HepG2 (cell line): ENCODE measurements at regions not wholly inside any gene's neighbourhood (a gene's known extent, or its start where the extent isn't known, plus 50 kb on each side); places are given as distances from the start of the nearest gene placed in this dataset.

ENCODE experiments used
- ATAC-seq: fragments of 200-7000 bp; cut with Tn5 transposase; 3 replicates; pipeline ENCODE4 v1.9.1; 2020; ENCODE audit warnings: mild to moderate bottlenecking, moderate library complexity
- BruUV-seq: library from RNA; stranded (reverse); fragments of 400-500 nt; replicated peaks from 2 replicates; lab custom pipeline; 2021; lab: Mats Ljungman, UMichigan
- CTCF ChIA-PET: fragments of 300-600 bp; formaldehyde crosslinking; extraction: SDS; loops from one replicate; lab custom pipeline; 2021; ENCODE audit warnings: low total read pairs, inconsistent platforms, low intra/inter-chr PET ratio; lab: Yijun Ruan, JAX
- POLR2A ChIA-PET: fragments of 350-600 bp; sonication (Branson Sonifier 250); formaldehyde crosslinking; loops from one replicate; lab custom pipeline; 2020; ENCODE audit warnings: antibody characterized with exemption, inconsistent platforms; lab: Yijun Ruan, JAX
- DNase-seq: peaks from one replicate; pipeline ENCODE4 v3.0.0-alpha.2; 2015; ENCODE audit warnings: low spot score
- FAIRE-seq: peaks from 3 replicates; lab custom pipeline; 2011; peaks lifted over from hg19 to GRCh38; lab: Jason Lieb, UNC
- H2AFZ ChIP-seq: one replicate; pipeline ENCODE4 v1.6.1; 2011; ENCODE audit warnings: low read length, inconsistent platforms
- H3K27ac ChIP-seq: fragments of 300-600 bp; 3 replicates; pipeline ENCODE4 v1.8.0; 2011; ENCODE audit warnings: mixed run types, mild to moderate bottlenecking, mixed read lengths, low read length, inconsistent platforms; ENCODE audit not compliant: insufficient read depth; ENCODE audit errors: extremely low read length
- H3K27me3 ChIP-seq, 2 experiments: fragments of 200-600 bp in 1 of 2; 2 replicates in 1 of 2; 3 replicates in 1 of 2; pipeline versions ENCODE4 v1.6.0 to v1.8.0; 2011; ENCODE audit warnings: low read length in 2 of 2, mild to moderate bottlenecking in 2 of 2, moderate library complexity in 2 of 2, inconsistent platforms in 1 of 2; ENCODE audit not compliant: insufficient read depth in 2 of 2, control insufficient read depth in 1 of 2
- H3K36me3 ChIP-seq, 2 experiments: fragments of 200-600 bp in 1 of 2; replicated peaks in 1 of 2; 2 replicates in 1 of 2; 3 replicates in 1 of 2; pipeline versions ENCODE4 v1.5.1 to v1.8.0; 2011; ENCODE audit warnings: low read length in 2 of 2, inconsistent platforms in 1 of 2; ENCODE audit not compliant: insufficient read depth in 2 of 2, control insufficient read depth in 1 of 2
- H3K4me1 ChIP-seq: 2 replicates; pipeline ENCODE4 v1.5.1; 2012; ENCODE audit warnings: low read length, inconsistent platforms; ENCODE audit not compliant: insufficient read depth
- H3K4me2 ChIP-seq: 2 replicates; pipeline ENCODE4 v1.6.0; 2011; ENCODE audit warnings: low read depth, low read length, inconsistent platforms
- H3K4me3 ChIP-seq, 3 experiments: fragments of 200-600 bp in 1 of 3; sonication (generic), shearing (Covaris generic) in 1 of 3; replicated peaks in 1 of 3; 2 replicates each; pipeline ENCODE4 v1.5.1; 2011 to 2016; ENCODE audit warnings: low read length in 3 of 3, inconsistent platforms in 2 of 3, low read depth in 2 of 3, mild to moderate bottlenecking in 2 of 3, control low read depth in 1 of 3, mixed read lengths in 1 of 3; ENCODE audit not compliant: insufficient read depth in 1 of 3
- H3K79me2 ChIP-seq: one replicate; pipeline ENCODE4 v1.6.1; 2011; ENCODE audit warnings: low read length, inconsistent platforms; ENCODE audit not compliant: insufficient read depth
- H3K9ac ChIP-seq: 2 replicates; pipeline ENCODE4 v1.6.0; 2011; ENCODE audit warnings: mild to moderate bottlenecking, low read depth, low read length, inconsistent platforms; ENCODE audit not compliant: insufficient read depth
- H3K9me3 ChIP-seq: 2 replicates; pipeline ENCODE4 v1.5.1; 2012; ENCODE audit warnings: mild to moderate bottlenecking, low read length
- H4K20me1 ChIP-seq: 2 replicates; pipeline ENCODE4 v1.6.0; 2011; ENCODE audit warnings: inconsistent platforms, mild to moderate bottlenecking, low read length, moderate library complexity; ENCODE audit not compliant: insufficient read depth
- FOXJ3 ChIP-seq: sonication (generic); formaldehyde crosslinking; IDR thresholded peaks from 2 replicates; pipeline ENCODE4 v1.4.0; 2020; ENCODE audit warnings: missing genetic modification reagents, mild to moderate bottlenecking, borderline replicate concordance
- GABPA ChIP-seq, 2 experiments: IDR thresholded peaks; 2 replicates each; pipeline ENCODE4 v1.6.1; 2011 to 2016; ENCODE audit warnings: low read depth in 2 of 2, low read length in 1 of 2, missing biosample characterization in 1 of 2, missing genetic modification characterization in 1 of 2
- HNRNPLL ChIP-seq: fragments of 200-400 bp; formaldehyde crosslinking; IDR thresholded peaks from 2 replicates; pipeline ENCODE4 v1.6.1; 2017; ENCODE audit warnings: mild to moderate bottlenecking, low read depth, low read length; ENCODE audit not compliant: poor library complexity, severe bottlenecking
- NCOA2 ChIP-seq: sonication (generic); formaldehyde crosslinking; IDR thresholded peaks from 2 replicates; pipeline ENCODE4 v1.8.0; 2022; ENCODE audit warnings: inconsistent platforms
- NFYC ChIP-seq: IDR thresholded peaks from 2 replicates; pipeline ENCODE4 v1.6.1; 2016; ENCODE audit warnings: missing genetic modification reagents, missing compliant biosample characterization
- SIX1 ChIP-seq: sonication (generic); formaldehyde crosslinking; IDR thresholded peaks from 2 replicates; pipeline ENCODE4 v1.4.0; 2020; ENCODE audit warnings: missing genetic modification reagents, borderline replicate concordance
- TARDBP ChIP-seq: sonication (generic); formaldehyde crosslinking; IDR thresholded peaks from 2 replicates; pipeline ENCODE4 v1.8.0; 2022; ENCODE audit warnings: mild to moderate bottlenecking, missing genetic modification reagents
- THAP8 ChIP-seq: sonication (generic); formaldehyde crosslinking; IDR thresholded peaks from 2 replicates; pipeline ENCODE4 v1.5.1; 2020; ENCODE audit warnings: missing genetic modification reagents, mild to moderate bottlenecking, borderline replicate concordance
- UBTF ChIP-seq: sonication (generic); formaldehyde crosslinking; IDR thresholded peaks from 2 replicates; pipeline ENCODE4 v1.4.0; 2020; ENCODE audit warnings: mild to moderate bottlenecking, missing genetic modification reagents
- ZNF776 ChIP-seq: sonication (generic); formaldehyde crosslinking; IDR thresholded peaks from 2 replicates; pipeline ENCODE4 v1.4.0; 2020; ENCODE audit warnings: mild to moderate bottlenecking, missing genetic modification reagents
- ZSCAN25 ChIP-seq: sonication (generic); formaldehyde crosslinking; IDR thresholded peaks from 2 replicates; pipeline ENCODE4 v1.8.0; 2022; ENCODE audit warnings: mild to moderate bottlenecking, missing genetic modification reagents
- WGBS: methylation state at CpG from one replicate; pipeline ENCODE4 v1.1.6; 2017; ENCODE audit warnings: low lambda C conversion rate; 5-methylcytosine and 5-hydroxymethylcytosine counted together
- in situ Hi-C: cut with HindIII; loops from 2 replicates; pipeline ENCODE4 v1.10.0; 2017; ENCODE audit warnings: low pct_unique_long_range_greater_than_20kb; ENCODE audit not compliant: extremely low pct_ligation_motif_present
- intact Hi-C: fragments of 100-400 bp; cut with micrococcal nuclease; formaldehyde crosslinking; loops from one replicate; pipeline ENCODE4 v1.10.0; 2022; ENCODE audit not compliant: unreplicated experiment

GRCh38 chr1:193325042-193325441 lies 138.6 kb upstream of the B3GALT2 start:
- Histone ChIP-seq H3K4me2 (no peak overlapping the region), H3K36me3 (no peaks in the 10 kb centered on the region), H3K9me3 (no peaks in the 10 kb centered on the region), H4K20me1 (no peaks in the 10 kb centered on the region), H3K27me3 (no peaks in the 10 kb centered on the region), H3K4me1 (no peaks in the 10 kb centered on the region), H3K9ac (no peak overlapping the region), H3K4me3 (no peak overlapping the region), H2AFZ (no peak overlapping the region), H3K27ac (no peak overlapping the region), H3K79me2 (no peaks in the 10 kb centered on the region)
- TF ChIP-seq FOXJ3 (no peak), UBTF (CRISPR knock-in tag) (no peak), GABPA (IDR thresholded peaks at IDR 0.05; ENCODE audit: low read depth, low read length) (no peak), GABPA (CRISPR knock-in tag; IDR thresholded peaks at IDR 0.05; ENCODE audit: low read depth) (no peak), SIX1 (no peak), ZSCAN25 (CRISPR knock-in tag) (no peak), ZNF776 (no peak), HNRNPLL (no peak), THAP8 (no peak), NFYC (CRISPR knock-in tag) (no peak), TARDBP (no peak), NCOA2 (no peak)
- BruUV-seq = no TSS peak
- WGBS = 0% methylated on average over 1 of the region's 1 CpG
- no peak for DNase-seq
- ChIA-PET CTCF (no interaction called here), POLR2A (no interaction called here)
- FAIRE-seq = no peak
- intact Hi-C loops (no loop called here), in situ Hi-C loops (no loop called here)
- ATAC-seq = no peak
